Heart left ventricle (tissue), 13 donors: ENCODE measurements at regions not wholly inside any gene's neighbourhood (a gene's known extent, or its start where the extent isn't known, plus 50 kb on each side); places are given as distances from the start of the nearest gene placed in this dataset.

Source experiments
- CTCF ChIP-seq, 12 donors: fragments of 200-600 bp; sonication (generic) in 4 of 12; IDR thresholded peaks; one replicate each; pipeline versions ENCODE4 v1.5.0 to v1.8.0; 2018 to 2022; ENCODE audit warnings: antibody characterized with exemption in 12 of 12, mild to moderate bottlenecking in 5 of 12
- POLR2A ChIP-seq, 2 donors: fragments of 450-650 bp; IDR thresholded peaks; one replicate each; pipeline ENCODE4 v1.6.1; 2017; ENCODE audit warnings: antibody characterized with exemption in 2 of 2, mild to moderate bottlenecking in 2 of 2, moderate library complexity in 2 of 2
- donor health status: ischemic (EF 13 %, LVEDD 7.1; RV severe dilation, severe dysfunction).
- donor health status: DM: no; HTN: yes; CAD: no.
- donor health status: DM: no; HTN: no; CAD: no.
- donor health status: ischemic (EF 25% LVEDD 6.9; RV normal size, moderate dysfunction).
- donor health status: ischemic (EF 25% LVEDD 5.7; RV mildly dilated, moderate dysfunction).
- donor health status: ischemic (EF 35%, LVEDD 5.7; RV mildly dilated, moderate dysfunction).
- donor health status: nonischemic (EF 11% LVEDD 7.7; RV severe dilation, severe dysfunction).
- donor health status: DM: yes; HTN: yes; CAD: no.
- donor health status: PGD.
- donor health status: ischemic (EF 29% LVEDD 5.4; RV normal size, mild dysfunction).
- donor health status: nonischemic (EF 23%, LVEDD 6.1; RV moderate dilation, normal function).

GRCh38 chr19:57010541-57010940 is 109.2 kb upstream of the USP29 start:
- TF ChIP-seq POLR2A (IDR thresholded peaks at IDR 0.05) = no peak
- TF ChIP-seq CTCF (IDR thresholded peaks at IDR 0.05) = no peak
